HL-60 (cell line): ENCODE measurements at regions not wholly inside any gene's neighbourhood (a gene's known extent, or its start where the extent isn't known, plus 50 kb on each side); places are given as distances from the start of the nearest gene placed in this dataset.
"Not testable (repeated sequence)": the region's sequence is repeated elsewhere in the genome, so short reads cannot be mapped to it uniquely, and the experiment has no call there.

Experiments used
- DNase-seq, 2 experiments: peaks; one replicate each; pipeline ENCODE4 v3.0.0-alpha.2; 2010 to 2020; ENCODE audit warnings: low read depth in 1 of 2, low spot score in 1 of 2
- H3K27ac ChIP-seq: fragments of 250-450 bp; sonication (Bioruptor Pico); replicated peaks from 2 replicates; pipeline ENCODE4 v1.5.1; 2020; ENCODE audit warnings: mild to moderate bottlenecking, moderate library complexity
- H3K27me3 ChIP-seq: fragments of 250-450 bp; sonication (Bioruptor Pico); 2 replicates; pipeline ENCODE4 v1.5.1; 2021; ENCODE audit warnings: mild to moderate bottlenecking, moderate library complexity; ENCODE audit not compliant: insufficient read depth, poor library complexity, severe bottlenecking
- H3K4me3 ChIP-seq: replicated peaks from 2 replicates; pipeline ENCODE4 v1.5.1; 2011; ENCODE audit warnings: mild to moderate bottlenecking, control low read depth, low read length; ENCODE audit not compliant: insufficient read depth
- TF ChIP-seq, protein P1 (sequence below): IDR thresholded peaks from 2 replicates; pipeline ENCODE4 v1.6.1; 2012; ENCODE audit warnings: low read depth; ENCODE audit not compliant: insufficient replicate concordance

- not testable (repeated sequence) for H3K27me3 ChIP-seq, DNase-seq, H3K27ac ChIP-seq, H3K4me3 ChIP-seq
Observed at GRCh38 chr1:146883190-146883589, 54.9 kb upstream of the NBPF12 start.

- not testable (repeated sequence) for DNase-seq, H3K27me3 ChIP-seq, H3K27ac ChIP-seq, H3K4me3 ChIP-seq
Observed at GRCh38 chr1:146881096-146881495, 57.0 kb upstream of the NBPF12 start.

DNA sequence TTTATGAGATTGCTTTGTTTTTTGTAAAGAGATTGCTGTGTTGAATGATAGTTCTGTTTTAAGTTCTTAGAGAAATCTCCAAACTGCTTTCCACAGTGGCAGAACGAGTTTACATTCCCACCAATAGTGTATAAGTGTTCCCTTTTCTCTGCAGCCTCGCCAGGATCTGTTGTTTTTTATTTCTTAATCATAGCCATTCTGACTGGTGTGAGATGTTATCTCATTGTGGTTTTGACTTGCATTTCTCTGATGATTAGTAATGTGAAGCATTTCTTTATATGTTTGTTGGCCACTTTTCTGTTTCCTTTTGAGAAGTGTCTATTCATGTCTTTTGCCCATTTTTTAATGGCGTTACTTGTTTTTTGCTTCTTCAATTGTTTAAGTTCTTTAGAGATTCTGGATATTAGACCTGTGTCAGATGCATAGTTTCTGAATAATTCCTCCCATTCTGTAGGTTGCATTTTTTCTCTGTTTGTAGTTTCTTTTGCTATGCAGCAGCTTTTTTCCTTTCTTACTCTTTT lies 74.3 kb upstream of the NBPF12 start:
- H3K27me3 ChIP-seq, H3K4me3 ChIP-seq, DNase-seq, H3K27ac ChIP-seq: not testable (repeated sequence)

- H3K4me3 ChIP-seq, H3K27me3 ChIP-seq, DNase-seq, H3K27ac ChIP-seq: not testable (repeated sequence)
- TF ChIP-seq, protein P1, sequence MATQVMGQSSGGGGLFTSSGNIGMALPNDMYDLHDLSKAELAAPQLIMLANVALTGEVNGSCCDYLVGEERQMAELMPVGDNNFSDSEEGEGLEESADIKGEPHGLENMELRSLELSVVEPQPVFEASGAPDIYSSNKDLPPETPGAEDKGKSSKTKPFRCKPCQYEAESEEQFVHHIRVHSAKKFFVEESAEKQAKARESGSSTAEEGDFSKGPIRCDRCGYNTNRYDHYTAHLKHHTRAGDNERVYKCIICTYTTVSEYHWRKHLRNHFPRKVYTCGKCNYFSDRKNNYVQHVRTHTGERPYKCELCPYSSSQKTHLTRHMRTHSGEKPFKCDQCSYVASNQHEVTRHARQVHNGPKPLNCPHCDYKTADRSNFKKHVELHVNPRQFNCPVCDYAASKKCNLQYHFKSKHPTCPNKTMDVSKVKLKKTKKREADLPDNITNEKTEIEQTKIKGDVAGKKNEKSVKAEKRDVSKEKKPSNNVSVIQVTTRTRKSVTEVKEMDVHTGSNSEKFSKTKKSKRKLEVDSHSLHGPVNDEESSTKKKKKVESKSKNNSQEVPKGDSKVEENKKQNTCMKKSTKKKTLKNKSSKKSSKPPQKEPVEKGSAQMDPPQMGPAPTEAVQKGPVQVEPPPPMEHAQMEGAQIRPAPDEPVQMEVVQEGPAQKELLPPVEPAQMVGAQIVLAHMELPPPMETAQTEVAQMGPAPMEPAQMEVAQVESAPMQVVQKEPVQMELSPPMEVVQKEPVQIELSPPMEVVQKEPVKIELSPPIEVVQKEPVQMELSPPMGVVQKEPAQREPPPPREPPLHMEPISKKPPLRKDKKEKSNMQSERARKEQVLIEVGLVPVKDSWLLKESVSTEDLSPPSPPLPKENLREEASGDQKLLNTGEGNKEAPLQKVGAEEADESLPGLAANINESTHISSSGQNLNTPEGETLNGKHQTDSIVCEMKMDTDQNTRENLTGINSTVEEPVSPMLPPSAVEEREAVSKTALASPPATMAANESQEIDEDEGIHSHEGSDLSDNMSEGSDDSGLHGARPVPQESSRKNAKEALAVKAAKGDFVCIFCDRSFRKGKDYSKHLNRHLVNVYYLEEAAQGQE = peak; percentile 81
Observed at GRCh38 chr1:146853147-146853546, 85.0 kb upstream of the NBPF12 start.

DNA sequence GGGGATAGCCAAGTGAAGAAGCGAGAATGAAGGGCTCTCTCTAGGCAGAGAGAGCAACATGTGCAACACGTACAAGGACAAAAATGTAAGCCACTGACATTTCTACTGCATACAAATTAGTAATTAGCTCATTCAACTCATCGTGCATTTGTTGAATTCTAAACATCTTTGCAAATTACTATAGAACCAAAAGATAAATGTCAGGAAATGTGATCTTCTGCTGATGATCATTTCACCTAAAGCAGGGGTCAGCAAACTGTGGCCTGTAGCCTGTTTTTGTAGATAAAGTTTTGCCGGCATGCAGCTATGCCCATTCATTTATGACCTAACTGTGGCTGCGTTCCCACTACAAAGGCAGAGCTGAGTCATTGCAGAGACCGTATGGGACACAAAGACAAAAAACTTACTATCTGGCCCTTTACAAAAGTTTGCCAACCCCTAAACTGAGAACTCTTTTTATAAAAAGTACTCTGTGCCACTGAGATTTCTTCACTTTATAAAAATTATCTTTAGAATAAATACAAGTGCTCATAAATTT lies 87.7 kb upstream of the NBPF12 start:
- not testable (repeated sequence) for H3K4me3 ChIP-seq, H3K27ac ChIP-seq, DNase-seq

DNA sequence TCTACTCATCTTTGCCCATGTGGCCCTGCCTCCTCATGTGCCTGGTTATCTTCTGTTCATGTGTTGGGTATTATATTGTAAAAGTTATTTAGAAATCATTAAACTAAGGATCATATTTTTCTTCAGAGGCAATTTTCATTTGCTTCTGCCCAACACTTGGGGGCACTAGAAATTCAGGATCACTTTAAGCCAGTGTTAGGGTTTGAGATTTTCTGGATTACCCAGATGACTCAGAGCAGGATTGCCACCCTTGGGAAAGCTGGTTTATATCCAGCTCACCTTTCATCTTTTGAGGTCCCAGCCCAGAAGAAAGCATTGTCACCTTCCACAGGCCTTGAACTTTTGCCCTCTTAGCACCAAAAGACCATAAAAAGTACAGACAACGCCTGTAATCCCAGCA lies 99.4 kb upstream of the NBPF12 start:
- DNase-seq, H3K27me3 ChIP-seq, H3K27ac ChIP-seq, H3K4me3 ChIP-seq: not testable (repeated sequence)

More for the DNA sequence above, 87.7 kb upstream of the NBPF12 start:
- H3K27me3 ChIP-seq = not testable (repeated sequence)

- not testable (repeated sequence) for H3K4me3 ChIP-seq, DNase-seq, H3K27ac ChIP-seq, H3K27me3 ChIP-seq
Observed at GRCh38 chr1:146826957-146827356, 111.2 kb upstream of the NBPF12 start.

GRCh38 chr1:146794236-146794635 lies 143.9 kb upstream of the NBPF12 start:
- H3K27me3 ChIP-seq, H3K4me3 ChIP-seq, DNase-seq, H3K27ac ChIP-seq: not testable (repeated sequence)

DNA sequence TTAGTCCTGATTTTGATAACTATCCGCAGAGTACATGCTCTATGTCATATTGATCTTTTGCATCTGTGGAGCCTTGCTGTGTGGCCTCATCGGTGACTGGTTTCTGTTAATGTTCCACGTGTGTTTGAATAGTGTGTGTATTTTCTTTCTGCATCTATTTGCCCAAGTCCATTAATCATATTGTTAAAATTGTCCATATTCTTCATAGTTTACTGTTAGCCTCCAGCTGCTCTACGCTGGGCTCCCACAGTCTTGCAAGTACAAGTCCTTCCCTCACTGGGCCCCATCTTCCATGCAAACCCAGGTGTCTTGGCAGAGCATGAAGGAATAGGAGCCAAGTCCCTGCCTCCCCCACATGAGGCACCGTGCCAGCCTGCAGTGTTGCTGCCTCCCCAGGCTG lies 145.4 kb upstream of the NBPF12 start:
- H3K27ac ChIP-seq, H3K4me3 ChIP-seq, H3K27me3 ChIP-seq, DNase-seq: not testable (repeated sequence)

DNA sequence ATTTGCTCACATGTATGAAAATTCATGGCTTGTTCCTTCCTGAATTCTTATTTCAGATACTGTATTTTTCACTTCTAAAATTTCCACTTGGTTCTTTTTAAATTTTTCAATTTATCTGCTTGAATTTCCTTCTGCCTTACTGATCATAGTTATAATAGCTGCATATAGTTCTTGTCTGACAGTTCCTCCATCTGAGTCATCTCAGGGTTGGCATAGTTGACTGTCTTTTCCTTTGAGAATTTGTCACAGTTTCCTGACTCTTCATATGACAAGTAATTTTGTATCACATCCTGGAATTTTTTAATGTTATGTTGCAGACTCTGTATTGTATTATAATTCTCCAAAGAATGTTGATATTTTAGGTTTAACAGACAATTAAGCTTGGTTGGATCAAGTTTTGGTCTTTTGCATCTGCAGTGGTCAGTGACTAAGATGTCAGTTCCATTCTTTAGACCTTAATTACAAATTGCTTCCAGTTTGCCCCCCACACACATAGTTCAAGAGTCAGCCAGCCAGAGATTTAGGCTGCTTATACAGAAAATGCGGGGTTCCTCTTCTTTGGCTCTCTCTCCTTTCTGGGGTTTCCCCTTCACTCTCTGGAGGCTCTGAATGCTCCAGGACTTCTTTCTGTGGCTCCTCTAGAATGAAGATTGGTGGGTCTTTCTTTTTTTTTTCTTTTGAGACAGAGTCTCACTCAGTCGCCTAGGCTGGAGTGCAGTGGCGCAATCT lies 153.7 kb upstream of the NBPF12 start:
- not testable (repeated sequence) for H3K4me3 ChIP-seq, H3K27ac ChIP-seq, H3K27me3 ChIP-seq, DNase-seq

DNA sequence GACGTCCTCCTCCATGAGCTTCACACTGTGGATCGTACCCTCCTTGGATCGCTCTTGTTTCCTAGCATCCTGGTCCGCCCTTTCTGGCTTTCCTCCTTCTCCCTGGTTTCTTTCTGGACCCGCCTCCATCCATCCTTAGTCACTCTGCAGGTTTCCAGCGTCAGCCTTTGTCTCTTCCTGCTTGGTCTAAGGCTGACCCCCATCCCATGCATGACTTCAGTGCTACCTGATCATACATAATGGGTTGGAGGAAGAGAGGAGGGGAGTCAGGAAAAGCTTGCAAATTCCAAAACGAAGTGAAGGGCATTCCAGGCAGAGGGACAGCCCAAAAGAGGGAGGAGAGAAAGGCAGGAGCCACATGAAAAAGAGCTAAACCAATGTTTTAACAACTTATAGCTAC lies 156.9 kb upstream of the NBPF12 start:
- not testable (repeated sequence) for DNase-seq, H3K27me3 ChIP-seq, H3K4me3 ChIP-seq, H3K27ac ChIP-seq

DNA sequence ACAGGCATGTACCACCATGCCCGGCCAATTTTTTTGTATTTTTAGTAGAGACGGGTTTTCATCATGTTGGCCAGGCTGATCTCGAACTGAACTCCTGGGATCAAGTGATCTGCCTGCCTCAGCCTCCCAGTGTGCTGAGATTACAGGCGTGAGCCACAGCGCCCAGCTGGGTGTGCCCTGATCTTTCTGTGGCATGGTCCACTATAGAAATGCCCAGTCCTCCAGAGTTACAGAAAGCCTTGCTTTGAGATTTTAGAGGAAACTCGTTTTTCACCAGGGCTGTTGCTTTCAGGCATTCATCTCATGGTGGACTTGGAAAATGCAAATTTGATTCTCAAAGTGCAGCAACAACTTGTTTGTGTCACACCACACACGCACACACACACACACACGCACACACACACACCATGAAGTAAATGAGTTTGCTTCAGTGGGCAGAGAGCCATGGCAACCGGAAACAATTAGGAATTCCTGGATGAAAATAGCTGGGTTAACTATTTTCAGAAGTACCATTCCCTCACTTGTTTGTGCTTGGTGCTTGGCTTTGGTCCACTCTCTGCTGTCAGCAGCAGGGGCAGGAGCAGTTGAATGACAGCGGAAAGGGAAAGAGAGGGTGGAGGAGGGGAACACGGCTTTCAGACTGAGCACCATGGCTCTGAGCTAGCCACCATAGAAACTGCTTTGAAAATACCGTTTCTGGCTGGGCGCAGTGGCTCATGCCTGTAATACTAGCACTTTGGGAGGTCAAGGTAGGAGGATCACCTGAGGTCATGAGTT lies 160.1 kb upstream of the NBPF12 start:
- not testable (repeated sequence) for DNase-seq, H3K27me3 ChIP-seq, H3K27ac ChIP-seq, H3K4me3 ChIP-seq

DNA sequence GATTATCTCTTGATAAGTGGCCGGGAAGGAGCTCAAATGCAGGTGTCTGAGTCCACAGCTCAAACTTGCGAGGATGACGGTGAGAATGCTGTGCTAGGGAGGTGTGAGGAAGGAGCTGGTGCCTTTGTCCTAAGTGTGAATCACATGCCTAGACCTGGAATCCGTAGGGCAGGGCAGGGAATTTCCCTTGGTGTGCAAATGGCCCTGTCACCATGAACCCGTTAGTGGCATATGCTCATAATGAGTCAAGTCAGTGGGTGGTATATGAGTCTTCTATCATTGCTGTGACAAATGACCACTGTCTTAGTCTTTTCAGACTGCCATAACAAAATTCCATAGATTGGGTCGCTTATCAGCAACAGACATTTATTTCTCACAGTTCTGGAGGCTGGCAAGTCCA lies 163.1 kb upstream of the NBPF12 start:
- not testable (repeated sequence) for H3K27me3 ChIP-seq, DNase-seq, H3K4me3 ChIP-seq, H3K27ac ChIP-seq
